ENCODE measurements at regions not wholly inside any gene's neighbourhood (a gene's known extent, or its start where the extent isn't known, plus 50 kb on each side); places are given as distances from the start of the nearest gene placed in this dataset.

DNA sequence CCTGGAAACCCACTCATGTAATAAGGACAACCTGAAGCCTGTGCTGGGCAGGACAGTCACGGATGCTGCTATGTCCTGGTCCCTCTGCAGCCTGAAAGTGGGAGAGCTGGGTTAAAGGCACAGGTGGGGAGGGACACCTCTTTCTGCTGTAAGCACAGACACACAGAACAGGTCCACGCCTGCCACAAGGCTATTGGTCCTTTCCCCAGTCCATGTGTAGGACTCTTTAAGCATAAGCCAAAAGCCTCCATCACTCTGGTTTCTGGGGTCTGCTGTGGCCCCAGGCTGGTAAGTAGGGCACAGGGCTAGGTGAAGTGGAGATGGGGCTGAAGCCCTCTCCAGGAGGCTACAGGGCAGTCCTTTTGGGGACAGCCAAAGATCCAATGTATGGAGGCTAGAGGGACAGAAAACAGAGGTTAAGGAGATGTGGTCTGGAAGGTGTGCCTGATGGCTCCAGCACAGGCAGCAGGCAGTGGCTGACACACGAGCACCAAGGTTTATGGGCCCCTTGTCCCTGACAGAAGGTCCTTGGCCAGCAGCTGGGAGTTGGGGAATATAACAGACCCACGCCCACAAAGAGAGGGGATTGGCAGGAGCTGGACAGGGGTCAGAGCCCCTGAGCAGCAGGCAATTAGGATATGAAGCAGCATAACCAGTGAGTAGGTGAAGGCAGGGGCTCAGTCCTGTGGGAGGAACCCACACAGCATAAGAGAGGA, 203.6 kb upstream of the MVB12B start:
- Histone ChIP-seq H3K4me3 (ENCODE audit: insufficient read depth, low read depth, low read length) (no peak overlapping the region), H3K9me3 (ENCODE audit: control insufficient read depth, low read length) (no peaks in the 10 kb centered on the region), H3K27ac (ENCODE audit: insufficient read depth, low read depth, low read length, poor library complexity, severe bottlenecking) (no peak overlapping the region), H3K36me3 (ENCODE audit: control insufficient read depth, insufficient read depth, low read length) (no peaks in the 10 kb centered on the region), H3K4me1 (ENCODE audit: control insufficient read depth, insufficient read depth, low read length) (no peaks in the 10 kb centered on the region), H3K27me3 (ENCODE audit: control insufficient read depth, insufficient read depth, low read length, poor library complexity, severe bottlenecking) (peaks cover 3% of the 10 kb centered on the region)
- 89 to 93% methylated on average over 4 of the region's 4 CpGs for WGBS, 2 experiments

DNA sequence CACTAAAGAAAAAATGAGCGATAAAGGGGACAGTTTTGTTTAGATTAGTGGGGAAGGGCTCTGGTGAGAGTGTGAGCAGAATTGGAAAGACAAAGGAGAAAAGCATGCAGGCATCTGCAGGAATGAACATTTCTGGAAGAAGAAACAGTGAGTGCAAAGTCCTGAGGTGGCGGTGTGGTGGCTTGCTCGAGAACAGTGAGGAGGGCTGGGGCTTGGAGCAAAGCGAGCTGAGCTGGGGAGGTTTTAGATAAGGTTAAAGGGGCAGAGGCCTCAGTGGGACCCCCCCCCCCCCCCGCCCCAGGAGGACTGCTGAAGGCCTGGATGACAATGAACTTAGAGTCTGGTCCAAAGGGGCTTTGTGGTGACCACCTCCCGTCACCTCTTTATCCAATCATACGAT, 202.7 kb upstream of the MVB12B start:
- no peaks in the 10 kb centered on the region for H3K9me3 ChIP-seq (ENCODE audit: control insufficient read depth, low read length)
- no peaks in the 10 kb centered on the region for H3K4me1 ChIP-seq (ENCODE audit: control insufficient read depth, insufficient read depth, low read length)
- H3K27ac ChIP-seq (ENCODE audit: insufficient read depth, low read depth, low read length, poor library complexity, severe bottlenecking): no peak overlapping the region
- peaks cover 3% of the 10 kb centered on the region for H3K27me3 ChIP-seq (ENCODE audit: control insufficient read depth, insufficient read depth, low read length, poor library complexity, severe bottlenecking)
- WGBS, 2 experiments: 80 to 81% methylated on average over 7 of the region's 7 CpGs
- H3K4me3 ChIP-seq (ENCODE audit: insufficient read depth, low read depth, low read length): no peak overlapping the region
- H3K36me3 ChIP-seq (ENCODE audit: control insufficient read depth, insufficient read depth, low read length): no peaks in the 10 kb centered on the region

DNA sequence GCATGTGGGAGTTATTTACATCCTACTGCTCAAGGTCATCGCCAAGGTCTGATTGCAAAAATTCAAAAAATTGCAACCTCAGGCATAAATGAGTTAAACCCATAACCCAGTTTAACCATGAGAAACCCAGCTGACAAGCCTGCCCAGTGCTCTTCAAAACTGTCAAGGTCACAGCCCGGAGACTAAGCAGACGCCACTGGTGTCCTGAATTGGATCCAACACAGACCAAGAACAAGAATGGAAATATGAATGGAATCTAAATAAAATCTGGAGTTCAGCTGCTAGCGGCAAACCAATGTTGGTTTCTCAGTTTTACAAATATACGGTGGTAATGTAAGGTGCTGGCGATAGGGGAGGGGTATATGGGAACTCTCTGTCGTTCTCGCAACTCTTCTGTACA, 201.5 kb upstream of the MVB12B start:
- Histone ChIP-seq H3K4me3 (ENCODE audit: insufficient read depth, low read depth, low read length) (no peak overlapping the region), H3K27me3 (ENCODE audit: control insufficient read depth, insufficient read depth, low read length, poor library complexity, severe bottlenecking) (peaks cover 3% of the 10 kb centered on the region), H3K36me3 (ENCODE audit: control insufficient read depth, insufficient read depth, low read length) (no peaks in the 10 kb centered on the region), H3K4me1 (ENCODE audit: control insufficient read depth, insufficient read depth, low read length) (no peaks in the 10 kb centered on the region), H3K27ac (ENCODE audit: insufficient read depth, low read depth, low read length, poor library complexity, severe bottlenecking) (no peak overlapping the region), H3K9me3 (ENCODE audit: control insufficient read depth, low read length) (no peaks in the 10 kb centered on the region)
- whole genome bisulfite sequencing, 2 experiments: 93 to 98% methylated on average over 5 to 8 of the region's 8 CpGs

DNA sequence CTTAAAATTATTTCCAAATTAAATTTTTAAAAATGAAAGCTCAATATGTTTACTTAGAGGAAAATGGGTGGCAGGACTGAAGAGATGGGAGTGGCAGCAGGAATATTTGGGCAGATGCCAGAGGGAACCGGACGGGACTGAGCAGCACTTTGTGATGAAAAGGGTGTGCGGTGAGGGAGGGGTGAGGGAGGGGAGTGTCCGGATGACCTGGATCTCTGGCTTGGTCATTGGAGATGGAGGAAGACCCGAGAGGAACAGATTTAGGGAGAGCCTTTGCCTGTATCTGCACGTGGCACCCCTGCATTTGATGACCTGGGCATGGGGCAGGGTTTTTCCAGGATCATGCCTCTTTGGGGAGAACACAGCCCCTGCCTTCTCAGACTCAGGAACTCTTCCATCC, 201.1 kb upstream of the MVB12B start:
- Histone ChIP-seq H3K27me3 (ENCODE audit: control insufficient read depth, insufficient read depth, low read length, poor library complexity, severe bottlenecking) (peaks cover 3% of the 10 kb centered on the region), H3K27ac (ENCODE audit: insufficient read depth, low read depth, low read length, poor library complexity, severe bottlenecking) (no peak overlapping the region)
- 90 to 92% methylated on average over 6 of the region's 6 CpGs for WGBS, 2 experiments

DNA sequence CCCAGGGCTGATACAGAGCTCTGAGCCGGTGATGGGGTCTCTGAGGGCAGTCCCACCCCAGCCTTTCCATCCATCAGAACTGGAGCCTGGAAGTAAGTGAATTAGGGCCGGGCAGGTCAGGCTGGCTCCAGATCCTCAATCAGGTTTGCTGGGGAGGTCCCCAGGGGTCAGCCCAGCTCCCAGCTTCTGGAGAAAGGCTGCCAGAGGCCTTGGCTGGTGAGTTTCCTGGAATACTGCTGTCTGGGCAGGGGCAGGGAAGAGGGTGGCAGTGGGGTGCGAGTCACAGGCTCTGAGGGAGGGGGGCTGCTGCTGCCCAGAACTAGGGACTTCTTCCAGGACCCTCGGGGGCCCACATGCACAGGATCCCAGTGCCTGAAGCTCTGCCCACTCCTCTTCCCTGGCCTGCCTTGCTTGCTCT, 200.6 kb upstream of the MVB12B start:
- WGBS, 2 experiments: 79 to 86% methylated on average over 4 of the region's 4 CpGs
- Histone ChIP-seq H3K4me3 (ENCODE audit: insufficient read depth, low read depth, low read length) (no peak overlapping the region), H3K27me3 (ENCODE audit: control insufficient read depth, insufficient read depth, low read length, poor library complexity, severe bottlenecking) (peaks cover 3% of the 10 kb centered on the region)

More for the DNA sequence above, 201.1 kb upstream of the MVB12B start:
- no peaks in the 10 kb centered on the region for H3K9me3 ChIP-seq (ENCODE audit: control insufficient read depth, low read length)
- no peaks in the 10 kb centered on the region for H3K36me3 ChIP-seq (ENCODE audit: control insufficient read depth, insufficient read depth, low read length)
- H3K4me3 ChIP-seq (ENCODE audit: insufficient read depth, low read depth, low read length): no peak overlapping the region
- H3K4me1 ChIP-seq (ENCODE audit: control insufficient read depth, insufficient read depth, low read length): no peaks in the 10 kb centered on the region

DNA sequence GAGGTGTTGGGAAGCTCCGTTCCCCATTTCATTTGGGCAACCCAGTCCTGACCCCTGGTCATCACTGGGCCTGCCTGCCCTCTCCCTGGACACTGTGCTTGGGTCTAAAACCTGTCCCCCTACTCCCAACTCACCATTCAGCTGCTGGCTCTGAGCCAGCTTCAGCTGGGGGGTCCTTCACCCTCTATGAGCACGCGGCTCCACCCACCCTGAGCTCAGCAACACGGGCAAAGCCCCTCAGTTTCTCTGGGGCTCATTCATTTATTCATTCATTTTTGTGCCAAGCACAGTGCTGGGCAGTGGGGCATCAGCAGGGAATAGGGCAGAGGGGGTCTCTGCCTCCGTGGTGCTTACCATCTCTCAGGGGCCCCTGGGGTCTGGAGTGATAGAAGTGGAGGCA, 199.8 kb upstream of the MVB12B start:
- no peak overlapping the region for H3K4me3 ChIP-seq (ENCODE audit: insufficient read depth, low read depth, low read length)
- H3K36me3 ChIP-seq (ENCODE audit: control insufficient read depth, insufficient read depth, low read length): no peaks in the 10 kb centered on the region
- H3K27ac ChIP-seq (ENCODE audit: insufficient read depth, low read depth, low read length, poor library complexity, severe bottlenecking): no peak overlapping the region
- 82 to 86% methylated on average over 5 of the region's 5 CpGs for WGBS, 2 experiments
- peaks cover 3% of the 10 kb centered on the region for H3K27me3 ChIP-seq (ENCODE audit: control insufficient read depth, insufficient read depth, low read length, poor library complexity, severe bottlenecking)
- no peaks in the 10 kb centered on the region for H3K4me1 ChIP-seq (ENCODE audit: control insufficient read depth, insufficient read depth, low read length)
- H3K9me3 ChIP-seq (ENCODE audit: control insufficient read depth, low read length): no peaks in the 10 kb centered on the region

More for the DNA sequence above, 200.6 kb upstream of the MVB12B start:
- Histone ChIP-seq H3K27ac (ENCODE audit: insufficient read depth, low read depth, low read length, poor library complexity, severe bottlenecking) (no peak overlapping the region), H3K9me3 (ENCODE audit: control insufficient read depth, low read length) (no peaks in the 10 kb centered on the region), H3K36me3 (ENCODE audit: control insufficient read depth, insufficient read depth, low read length) (no peaks in the 10 kb centered on the region), H3K4me1 (ENCODE audit: control insufficient read depth, insufficient read depth, low read length) (no peaks in the 10 kb centered on the region)

DNA sequence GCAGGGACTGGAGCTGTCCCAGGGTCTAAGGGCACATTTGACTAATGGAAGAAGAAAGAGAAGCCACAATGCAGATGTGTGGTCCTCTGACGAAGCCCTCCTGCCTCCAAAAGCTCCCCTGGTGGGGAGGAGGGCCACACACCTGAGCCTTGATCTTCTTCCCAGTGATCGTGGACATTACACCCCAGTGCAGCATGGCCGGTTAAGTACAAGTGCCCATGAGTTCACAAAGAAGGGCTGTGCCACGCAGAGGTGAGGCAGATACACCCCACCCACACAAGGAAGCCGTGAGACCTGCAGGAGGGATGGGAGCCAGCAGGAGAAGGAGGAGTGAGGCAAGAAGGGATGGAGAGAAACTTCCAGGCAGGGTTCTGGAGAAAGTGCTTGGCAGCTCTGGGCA, 199.0 kb upstream of the MVB12B start:
- Histone ChIP-seq H3K36me3 (ENCODE audit: control insufficient read depth, insufficient read depth, low read length) (no peaks in the 10 kb centered on the region), H3K9me3 (ENCODE audit: control insufficient read depth, low read length) (no peaks in the 10 kb centered on the region), H3K27ac (ENCODE audit: insufficient read depth, low read depth, low read length, poor library complexity, severe bottlenecking) (no peak overlapping the region), H3K4me3 (ENCODE audit: insufficient read depth, low read depth, low read length) (no peak overlapping the region), H3K4me1 (ENCODE audit: control insufficient read depth, insufficient read depth, low read length) (no peaks in the 10 kb centered on the region), H3K27me3 (ENCODE audit: control insufficient read depth, insufficient read depth, low read length, poor library complexity, severe bottlenecking) (peaks cover 3% of the 10 kb centered on the region)
- 79 to 81% methylated on average over 5 of the region's 5 CpGs for WGBS, 2 experiments

DNA sequence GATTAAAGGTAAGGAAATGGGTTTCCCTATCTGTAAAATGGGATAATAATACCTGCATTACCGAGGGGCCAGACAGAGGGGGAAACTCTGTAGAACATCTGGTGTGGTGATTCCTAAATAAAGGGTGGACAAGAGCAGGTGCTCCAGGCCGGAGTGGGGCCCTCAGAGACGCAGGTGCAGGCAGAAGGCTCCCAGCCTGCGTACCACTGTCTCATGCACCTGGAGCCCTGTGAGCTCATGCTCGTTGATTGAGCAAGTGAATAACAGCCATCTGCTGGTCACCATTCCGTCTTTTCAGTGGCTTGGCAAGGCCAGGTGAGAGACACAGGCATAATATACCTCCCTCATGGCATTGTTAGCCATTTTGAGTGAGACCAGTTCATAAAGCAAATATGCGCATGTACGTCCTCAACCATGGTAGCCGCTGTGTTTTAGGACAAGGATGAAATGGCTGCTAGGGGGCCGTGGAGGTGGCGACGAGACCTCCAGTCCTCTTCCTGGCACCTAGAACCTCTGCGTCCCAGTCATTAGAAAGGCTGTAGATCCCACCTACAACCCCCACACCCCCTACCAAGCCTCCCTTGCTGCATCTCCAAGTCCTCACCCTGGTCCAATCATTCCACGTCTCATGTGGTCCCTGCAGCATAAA, 198.0 kb upstream of the MVB12B start:
- 91 to 92% methylated on average over 14 of the region's 14 CpGs for WGBS, 2 experiments
- no peaks in the 10 kb centered on the region for H3K9me3 ChIP-seq (ENCODE audit: control insufficient read depth, low read length)
- H3K4me1 ChIP-seq (ENCODE audit: control insufficient read depth, insufficient read depth, low read length): no peaks in the 10 kb centered on the region
- H3K4me3 ChIP-seq (ENCODE audit: insufficient read depth, low read depth, low read length): no peak overlapping the region
- H3K27me3 ChIP-seq (ENCODE audit: control insufficient read depth, insufficient read depth, low read length, poor library complexity, severe bottlenecking): peaks cover 3% of the 10 kb centered on the region
- H3K36me3 ChIP-seq (ENCODE audit: control insufficient read depth, insufficient read depth, low read length): no peaks in the 10 kb centered on the region
- H3K27ac ChIP-seq (ENCODE audit: insufficient read depth, low read depth, low read length, poor library complexity, severe bottlenecking): no peak overlapping the region

DNA sequence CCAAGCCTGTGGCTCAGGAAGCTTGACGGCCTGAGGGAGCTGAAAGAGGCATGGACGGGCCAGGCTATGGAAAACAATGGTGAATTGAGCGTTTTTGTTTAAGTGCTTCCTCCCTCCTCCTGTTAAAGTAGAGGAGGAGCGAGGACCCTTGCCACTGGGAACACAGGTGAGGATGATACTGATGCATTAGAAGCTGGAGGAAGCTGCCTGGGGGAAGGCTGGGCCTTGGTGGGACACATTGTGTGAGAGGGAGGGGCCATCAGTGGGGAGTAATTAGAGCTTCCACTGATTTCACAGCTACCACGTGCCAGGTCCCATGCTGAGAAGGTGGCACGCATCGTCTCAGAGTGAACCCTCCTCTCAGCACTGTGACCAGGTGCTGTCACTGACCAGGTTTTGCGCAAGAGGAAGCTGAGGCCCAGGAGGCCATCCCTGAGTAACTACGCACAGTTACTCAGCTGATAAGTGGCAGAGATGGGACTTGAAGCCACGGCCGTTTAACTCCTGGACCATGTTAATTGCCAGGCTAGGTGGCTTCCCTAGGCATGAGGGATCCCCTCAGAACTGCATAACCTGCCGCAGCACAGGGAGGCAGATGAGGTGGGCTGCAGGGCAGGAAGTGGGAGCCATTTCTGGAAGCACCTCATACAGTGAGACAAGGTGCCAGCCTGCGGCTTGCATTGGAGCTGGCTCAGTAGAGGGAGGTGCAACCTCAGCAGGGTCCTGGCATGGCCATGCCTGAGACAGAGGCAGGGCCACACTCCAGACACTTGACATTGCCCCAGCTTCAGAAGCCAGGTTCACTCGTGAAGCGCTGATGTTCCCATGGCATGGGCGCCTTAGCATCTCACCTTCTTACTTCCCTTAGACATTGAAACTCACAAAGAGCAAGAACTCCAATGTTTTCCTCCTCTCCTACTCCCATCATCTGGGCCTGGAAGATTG, 195.3 kb upstream of the MVB12B start:
- Histone ChIP-seq H3K4me1 (ENCODE audit: control insufficient read depth, insufficient read depth, low read length) (no peaks in the 10 kb centered on the region), H3K4me3 (ENCODE audit: insufficient read depth, low read depth, low read length) (no peak overlapping the region), H3K36me3 (ENCODE audit: control insufficient read depth, insufficient read depth, low read length) (no peaks in the 10 kb centered on the region), H3K27me3 (ENCODE audit: control insufficient read depth, insufficient read depth, low read length, poor library complexity, severe bottlenecking) (no peaks in the 10 kb centered on the region), H3K9me3 (ENCODE audit: control insufficient read depth, low read length) (no peaks in the 10 kb centered on the region), H3K27ac (ENCODE audit: insufficient read depth, low read depth, low read length, poor library complexity, severe bottlenecking) (no peak overlapping the region)
- 82 to 83% methylated on average over 16 of the region's 16 CpGs for WGBS, 2 experiments

DNA sequence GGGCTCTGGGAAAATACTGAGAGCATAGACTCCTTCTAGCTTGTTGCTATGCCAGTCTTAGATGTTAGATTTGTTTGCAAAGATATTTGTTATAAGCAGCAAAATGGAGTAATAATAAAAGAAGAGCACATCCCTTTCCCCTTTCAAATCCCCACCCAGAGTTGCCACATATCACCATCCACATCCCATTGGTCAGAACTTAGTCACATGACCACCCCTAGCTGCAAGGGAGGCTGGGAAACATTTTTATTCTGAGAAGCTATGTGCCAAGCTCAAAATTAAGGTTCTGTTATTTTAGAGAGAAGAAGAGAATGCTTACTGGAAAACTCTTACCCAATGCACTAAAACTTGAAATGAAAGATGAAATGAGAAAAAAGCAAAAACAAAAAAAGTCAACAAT, 193.9 kb upstream of the MVB12B start:
- Histone ChIP-seq H3K9me3 (ENCODE audit: control insufficient read depth, low read length) (no peaks in the 10 kb centered on the region), H3K27ac (ENCODE audit: insufficient read depth, low read depth, low read length, poor library complexity, severe bottlenecking) (no peak overlapping the region), H3K4me3 (ENCODE audit: insufficient read depth, low read depth, low read length) (no peak overlapping the region), H3K4me1 (ENCODE audit: control insufficient read depth, insufficient read depth, low read length) (no peaks in the 10 kb centered on the region), H3K27me3 (ENCODE audit: control insufficient read depth, insufficient read depth, low read length, poor library complexity, severe bottlenecking) (no peaks in the 10 kb centered on the region), H3K36me3 (ENCODE audit: control insufficient read depth, insufficient read depth, low read length) (no peaks in the 10 kb centered on the region)

All from ectodermal cell (in vitro differentiated cells).